HG02840 (cell line): ENCODE measurements at regions not wholly inside any gene's neighbourhood (a gene's known extent, or its start where the extent isn't known, plus 50 kb on each side); places are given as distances from the start of the nearest gene placed in this dataset.

Experiments
- ATAC-seq: cut with Tn5 transposase; IDR thresholded peaks from one replicate; pipeline ENCODE4 v1.9.1; 2021; ENCODE audit warnings: mild to moderate bottlenecking, moderate library complexity, moderate number of reproducible peaks; ENCODE audit not compliant: unreplicated experiment, low FRiP score

DNA sequence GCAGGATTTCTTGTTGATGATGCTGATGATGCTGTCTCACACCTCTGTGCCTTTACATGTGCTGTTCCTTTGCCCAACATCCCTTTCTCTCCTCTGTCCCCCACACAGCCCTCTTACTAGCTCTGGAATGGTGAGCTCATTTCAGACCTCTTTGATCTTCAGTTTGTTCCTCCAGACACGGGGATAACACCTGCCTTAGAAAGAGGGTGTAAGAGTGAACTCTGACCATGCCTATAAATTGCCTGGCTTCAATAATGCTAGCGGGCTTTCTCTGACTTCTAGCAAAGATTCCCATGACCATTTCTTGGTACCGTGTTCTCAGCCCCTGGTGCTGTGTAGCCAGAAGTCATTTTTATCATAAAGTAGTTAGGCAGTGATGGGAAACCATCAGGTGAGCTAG is 55.9 kb upstream of the DRD2 start:
- no peak for ATAC-seq

DNA sequence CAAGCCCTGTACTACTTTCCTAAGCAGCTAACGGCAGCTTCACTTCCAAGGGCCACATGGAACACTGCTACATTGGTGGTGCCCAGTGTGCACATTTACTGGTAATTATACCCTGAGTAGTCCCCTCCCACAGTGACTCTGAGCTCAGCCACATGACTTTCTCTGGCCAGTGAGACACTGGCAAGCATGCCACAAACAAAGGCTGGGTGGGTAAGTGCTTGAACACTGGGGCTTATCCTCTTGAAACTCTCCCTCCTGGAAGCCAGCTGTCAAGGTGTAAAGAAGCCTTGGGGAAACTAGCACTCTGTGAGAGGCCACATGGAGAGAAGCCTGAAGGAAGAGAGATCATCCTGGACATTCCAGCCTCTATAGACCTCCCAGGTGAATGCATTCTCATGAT is 54.4 kb upstream of the DRD2 start:
- ATAC-seq, result no peak

DNA sequence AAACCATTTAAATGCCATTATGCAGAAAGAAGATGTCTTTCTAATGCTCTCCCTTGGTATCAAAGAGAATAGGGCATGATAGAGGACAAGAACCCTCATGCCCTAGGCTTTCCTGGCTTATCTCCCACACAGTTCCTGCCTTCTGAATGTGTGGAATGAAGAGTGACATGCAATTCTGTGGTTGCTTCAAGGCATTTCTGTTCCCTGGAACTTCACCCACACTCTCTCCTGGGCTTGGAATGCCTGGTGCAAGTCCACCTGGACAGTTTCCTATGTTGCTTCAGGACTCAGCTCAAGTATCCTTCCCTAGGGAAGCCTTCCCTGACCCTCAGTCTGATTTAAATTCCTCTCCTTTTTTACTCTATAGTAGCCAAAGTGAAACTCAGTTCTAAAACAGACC is 53.8 kb upstream of the DRD2 start:
- ATAC-seq, result no peak

DNA sequence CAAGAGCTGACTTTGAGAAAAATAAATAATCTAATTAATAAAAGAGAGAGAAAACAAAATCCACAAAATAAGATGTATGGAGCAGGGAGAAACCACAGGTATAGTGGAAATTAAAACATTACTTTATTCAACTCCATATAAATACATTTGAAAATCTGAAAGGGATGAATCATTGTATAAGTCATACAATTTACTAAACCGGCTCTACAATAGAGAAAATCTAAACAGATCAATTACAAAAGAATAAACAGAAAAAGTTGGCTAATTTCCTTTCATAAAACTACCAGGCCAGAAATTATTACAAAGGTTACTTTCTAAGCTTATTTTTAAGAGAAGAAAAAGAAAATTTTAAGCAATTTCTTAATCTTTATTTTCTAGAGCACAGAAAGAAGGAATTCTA is 51.3 kb upstream of the DRD2 start:
- ATAC-seq, result no peak
